ENCODE measurements at regions not wholly inside any gene's neighbourhood (a gene's known extent, or its start where the extent isn't known, plus 50 kb on each side); places are given as distances from the start of the nearest gene placed in this dataset.

GRCh38 chr15:73001840-73002239, 50.4 kb upstream of the NEO1 start:
- H3K27ac ChIP-seq, result no peak overlapping the region
- H3K4me1 ChIP-seq, result no peaks in the 10 kb centered on the region
- intact Hi-C loops (cut with DNase I; ENCODE audit: low total_unique reads), result no loop called here
- H3K36me3 ChIP-seq, result no peaks in the 10 kb centered on the region
- TF ChIP-seq POLR2A (IDR thresholded peaks at IDR 0.05), result no peak
- 76 to 96% (median 93%) methylated on average over 2 of the region's 2 CpGs for WGBS, 5 donors
- no peak for DNase-seq
- peaks cover 0 to 30% (median 0%) of the 10 kb centered on the region in 7 donors for H3K27me3 ChIP-seq (replicated peaks in 1 of 7)
- H3K9me3 ChIP-seq, result no peaks in the 10 kb centered on the region
- H3K4me3 ChIP-seq, result no peak overlapping the region

- Histone ChIP-seq H3K4me1 (no peaks in the 10 kb centered on the region), H3K27ac (no peak overlapping the region), H3K36me3 (no peaks in the 10 kb centered on the region), H3K4me3 (no peak overlapping the region), H3K27me3 (replicated peaks in 1 of 7) (peaks cover 0 to 34% (median 0%) of the 10 kb centered on the region in 7 donors), H3K9me3 (no peaks in the 10 kb centered on the region)
- intact Hi-C loops (cut with DNase I; ENCODE audit: low total_unique reads), result no loop called here
- no peak for TF ChIP-seq CTCF (IDR thresholded peaks at IDR 0.05 in 8 of 11, conservative IDR thresholded peaks at IDR 0.05 in 3 of 11)
- no peak for DNase-seq
- 81 to 87% (median 84%) methylated on average over 4 of the region's 4 CpGs for WGBS, 5 donors
Observed at GRCh38 chr15:73000293-73000692, 52.0 kb upstream of the NEO1 start.

- Histone ChIP-seq H3K4me1 (no peaks in the 10 kb centered on the region), H3K36me3 (no peaks in the 10 kb centered on the region), H3K27me3 (replicated peaks in 1 of 7) (peaks cover 0 to 41% (median 0%) of the 10 kb centered on the region in 7 donors), H3K9me3 (no peaks in the 10 kb centered on the region), H3K4me3 (no peak overlapping the region), H3K27ac (no peak overlapping the region)
- intact Hi-C loops (cut with DNase I; ENCODE audit: low total_unique reads), result no loop called here
- DNase-seq, result no peak
- TF ChIP-seq CTCF (IDR thresholded peaks at IDR 0.05 in 8 of 11, conservative IDR thresholded peaks at IDR 0.05 in 3 of 11) (no peak), POLR2A (IDR thresholded peaks at IDR 0.05) (no peak), POLR2AphosphoS5 (IDR thresholded peaks at IDR 0.05) (no peak)
- WGBS, 5 donors, result 68 to 90% (median 77%) methylated on average over 3 of the region's 3 CpGs
Observed at GRCh38 chr15:72999586-72999985, 52.7 kb upstream of the NEO1 start.

GRCh38 chr15:72998681-72999466, 53.4 kb upstream of the NEO1 start:
- Histone ChIP-seq H3K36me3 (no peaks in the 10 kb centered on the region), H3K27me3 (replicated peaks in 1 of 7) (peaks cover 0 to 41% (median 0%) of the 10 kb centered on the region in 7 donors), H3K4me1 (no peaks in the 10 kb centered on the region), H3K27ac (no peak overlapping the region), H3K4me3 (no peak overlapping the region), H3K9me3 (no peaks in the 10 kb centered on the region)
- DNase-seq, result no peak
- intact Hi-C loops (cut with DNase I; ENCODE audit: low total_unique reads), result no loop called here
- WGBS, 5 donors, result 81 to 90% (median 86%) methylated on average over 18 of the region's 18 CpGs
- TF ChIP-seq POLR2A (IDR thresholded peaks at IDR 0.05), result no peak
- TF ChIP-seq CTCF (IDR thresholded peaks at IDR 0.05 in 8 of 11, conservative IDR thresholded peaks at IDR 0.05 in 3 of 11), result no peak
- TF ChIP-seq POLR2AphosphoS5 (IDR thresholded peaks at IDR 0.05), result no peak

Data from spleen (tissue), 11 donors.